NOMO-1 treated with DMSO at 0.1 percent for 48 hours (cell line): ENCODE measurements at regions not wholly inside any gene's neighbourhood (a gene's known extent, or its start where the extent isn't known, plus 50 kb on each side); places are given as distances from the start of the nearest gene placed in this dataset.

Experiments used
- DNase-seq: peaks from one replicate; lab custom pipeline; 2025; ENCODE audit not compliant: unreplicated experiment; lab: John Stamatoyannopoulos, UW

- DNase-seq: no peak
Measured at GRCh38 chr4:81573840-81574239, 102.1 kb upstream of the RASGEF1B start.

GRCh38 chr4:81572402-81572801 is 100.7 kb upstream of the RASGEF1B start:
- DNase-seq: no peak

- no peak for DNase-seq
Measured at GRCh38 chr4:81571105-81571504, 99.4 kb upstream of the RASGEF1B start.

GRCh38 chr4:81566161-81566591 is 94.5 kb upstream of the RASGEF1B start:
- peak; percentile 16 for DNase-seq

GRCh38 chr4:81565142-81565870 is 93.6 kb upstream of the RASGEF1B start:
- no peak for DNase-seq

- no peak for DNase-seq
Measured at GRCh38 chr4:81564025-81564424, 92.3 kb upstream of the RASGEF1B start.

GRCh38 chr4:81562093-81562492 is 90.4 kb upstream of the RASGEF1B start:
- peak; percentile 94 for DNase-seq

GRCh38 chr4:81557306-81557705 is 85.6 kb upstream of the RASGEF1B start:
- no peak for DNase-seq

GRCh38 chr4:81555489-81555888 is 83.8 kb upstream of the RASGEF1B start:
- DNase-seq: no peak

- no peak for DNase-seq
Measured at GRCh38 chr4:81552086-81552485, 80.4 kb upstream of the RASGEF1B start.

GRCh38 chr4:81550388-81550859 is 78.7 kb upstream of the RASGEF1B start:
- DNase-seq: no peak

GRCh38 chr4:81549984-81550383 is 78.3 kb upstream of the RASGEF1B start:
- no peak for DNase-seq

GRCh38 chr4:81546777-81547176 is 75.1 kb upstream of the RASGEF1B start:
- no peak for DNase-seq

GRCh38 chr4:81541161-81541945 is 69.6 kb upstream of the RASGEF1B start:
- no peak for DNase-seq

- DNase-seq: no peak
Measured at GRCh38 chr4:81538716-81539427, 67.2 kb upstream of the RASGEF1B start.

GRCh38 chr4:81531410-81531809 is 59.7 kb upstream of the RASGEF1B start:
- DNase-seq: no peak

GRCh38 chr4:81528979-81529378 is 57.3 kb upstream of the RASGEF1B start:
- no peak for DNase-seq

- no peak for DNase-seq
Measured at GRCh38 chr4:81528200-81528599, 56.5 kb upstream of the RASGEF1B start.

GRCh38 chr4:81527709-81528108 is 56.0 kb upstream of the RASGEF1B start:
- DNase-seq: no peak

- no peak for DNase-seq
Measured at GRCh38 chr4:81527115-81527514, 55.4 kb upstream of the RASGEF1B start.

- DNase-seq: no peak
Measured at GRCh38 chr4:81526706-81527105, 55.0 kb upstream of the RASGEF1B start.
